HEK293T (cell line): ENCODE measurements at regions not wholly inside any gene's neighbourhood (a gene's known extent, or its start where the extent isn't known, plus 50 kb on each side); places are given as distances from the start of the nearest gene placed in this dataset.

Experiments
- CTCF ChIA-PET: fragments of 350-600 bp; formaldehyde crosslinking; extraction: SDS; loops from one replicate; lab custom pipeline; 2021; ENCODE audit warnings: antibody characterized with exemption, inconsistent platforms; lab: Yijun Ruan, JAX
- POLR2A ChIA-PET: fragments of 350-600 bp; formaldehyde crosslinking; extraction: SDS; loops from one replicate; lab custom pipeline; 2020; ENCODE audit warnings: antibody characterized with exemption, inconsistent platforms; lab: Yijun Ruan, JAX
- DNase-seq: peaks from one replicate; pipeline ENCODE4 v3.0.0; 2012; ENCODE audit warnings: mixed read lengths; ENCODE audit errors: extremely low spot score
- ARNT ChIP-seq: fragments of 450-650 bp; IDR thresholded peaks from 2 replicates; pipeline ENCODE4 v1.6.1; 2017; ENCODE audit warnings: mild to moderate bottlenecking
- BHLHE40 ChIP-seq: fragments of 450-650 bp; IDR thresholded peaks from 2 replicates; pipeline ENCODE4 v1.6.1; 2016; ENCODE audit warnings: mild to moderate bottlenecking, moderate library complexity, borderline replicate concordance
- CTBP1 ChIP-seq: fragments of 450-650 bp; IDR thresholded peaks from 2 replicates; pipeline ENCODE4 v1.6.1; 2016; ENCODE audit warnings: borderline replicate concordance
- ELF4 ChIP-seq: fragments of 450-650 bp; IDR thresholded peaks from 2 replicates; pipeline ENCODE4 v1.6.1; 2017; ENCODE audit warnings: antibody characterized with exemption
- FOXA1 ChIP-seq: fragments of 450-650 bp; IDR thresholded peaks from 2 replicates; pipeline ENCODE4 v1.6.1; 2016; ENCODE audit warnings: mild to moderate bottlenecking
- FOXK2 ChIP-seq: fragments of 450-650 bp; IDR thresholded peaks from 2 replicates; pipeline ENCODE4 v1.6.1; 2016; ENCODE audit warnings: mild to moderate bottlenecking
- FOXM1 ChIP-seq: fragments of 450-650 bp; IDR thresholded peaks from 2 replicates; pipeline ENCODE4 v1.6.1; 2017; ENCODE audit warnings: mild to moderate bottlenecking, borderline replicate concordance
- HDGF ChIP-seq: fragments of 450-650 bp; IDR thresholded peaks from 2 replicates; pipeline ENCODE4 v1.6.1; 2017; ENCODE audit warnings: antibody characterized with exemption, borderline replicate concordance
- L3MBTL2 ChIP-seq: fragments of 450-650 bp; conservative IDR thresholded peaks from 2 replicates; pipeline ENCODE4 v1.6.1; 2016; ENCODE audit warnings: mild to moderate bottlenecking
- LEF1 ChIP-seq: fragments of 450-650 bp; IDR thresholded peaks from 2 replicates; pipeline ENCODE4 v1.6.1; 2017; ENCODE audit warnings: mild to moderate bottlenecking, borderline replicate concordance
- NFRKB ChIP-seq: fragments of 450-650 bp; IDR thresholded peaks from 2 replicates; pipeline ENCODE4 v1.6.1; 2016; ENCODE audit warnings: mild to moderate bottlenecking, moderate library complexity
- SP1 ChIP-seq: fragments of 450-650 bp; IDR thresholded peaks from 2 replicates; pipeline ENCODE4 v1.6.1; 2017
- SUZ12 ChIP-seq: fragments of 450-650 bp; IDR thresholded peaks from 2 replicates; pipeline ENCODE4 v1.6.1; 2016; ENCODE audit warnings: mild to moderate bottlenecking
- TARDBP ChIP-seq: fragments of 450-650 bp; IDR thresholded peaks from 2 replicates; pipeline ENCODE4 v1.6.1; 2016
- ZNF384 ChIP-seq: fragments of 450-650 bp; IDR thresholded peaks from 2 replicates; pipeline ENCODE4 v1.6.1; 2016
- TF ChIP-seq, protein P1 (sequence below): fragments of 450-650 bp; IDR thresholded peaks from 2 replicates; pipeline ENCODE4 v1.6.1; 2016

DNA sequence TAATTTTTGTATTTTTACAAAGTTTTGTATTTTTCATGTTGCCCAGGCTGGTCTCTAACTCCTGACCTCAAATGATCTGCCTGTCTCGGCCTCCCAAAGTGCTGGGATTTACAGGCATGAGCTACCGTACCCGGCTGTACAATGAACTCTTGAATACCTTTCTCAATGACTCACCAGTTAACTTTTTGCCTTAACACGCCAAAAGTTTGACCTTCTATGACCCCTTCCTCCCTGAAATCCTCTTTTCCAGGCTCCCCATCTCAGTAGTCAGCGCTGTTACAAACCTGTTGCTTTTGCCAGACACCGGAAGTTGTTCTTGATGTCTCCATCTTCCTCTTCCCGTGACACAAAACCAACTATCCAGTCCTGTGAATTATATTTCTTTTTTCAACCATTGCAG lies 158.1 kb upstream of the ASIC2 start:
- POLR2A ChIA-PET, result no interaction called here
- no peak for DNase-seq
- TF ChIP-seq BHLHE40 (no peak), LEF1 (no peak), FOXA1 (no peak), TARDBP (no peak), ELF4 (no peak), ZNF384 (no peak), NFRKB (no peak), FOXK2 (no peak), L3MBTL2 (no peak), HDGF (no peak)
- TF ChIP-seq, protein P1, sequence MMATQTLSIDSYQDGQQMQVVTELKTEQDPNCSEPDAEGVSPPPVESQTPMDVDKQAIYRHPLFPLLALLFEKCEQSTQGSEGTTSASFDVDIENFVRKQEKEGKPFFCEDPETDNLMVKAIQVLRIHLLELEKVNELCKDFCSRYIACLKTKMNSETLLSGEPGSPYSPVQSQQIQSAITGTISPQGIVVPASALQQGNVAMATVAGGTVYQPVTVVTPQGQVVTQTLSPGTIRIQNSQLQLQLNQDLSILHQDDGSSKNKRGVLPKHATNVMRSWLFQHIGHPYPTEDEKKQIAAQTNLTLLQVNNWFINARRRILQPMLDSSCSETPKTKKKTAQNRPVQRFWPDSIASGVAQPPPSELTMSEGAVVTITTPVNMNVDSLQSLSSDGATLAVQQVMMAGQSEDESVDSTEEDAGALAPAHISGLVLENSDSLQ, result no peak
- CTCF ChIA-PET, result no interaction called here

DNA sequence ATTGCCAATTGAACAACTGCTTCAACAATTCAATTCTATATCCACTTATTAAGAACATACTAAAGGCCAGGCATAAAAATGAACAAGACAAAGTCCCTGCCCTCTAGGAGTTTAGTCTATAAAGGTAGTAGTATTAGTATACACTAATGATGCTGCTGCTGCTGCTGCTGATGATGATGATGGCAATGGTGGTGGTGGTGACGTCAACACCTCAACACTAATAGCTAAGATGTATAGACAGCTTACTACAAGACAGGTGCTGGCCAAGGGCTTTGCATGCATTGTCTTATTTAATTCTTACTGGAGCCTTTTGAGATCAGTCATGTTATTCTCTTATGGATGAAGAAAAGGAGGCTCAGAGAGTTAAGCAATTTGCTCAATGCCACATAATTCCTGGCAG lies 164.4 kb upstream of the ASIC2 start:
- ChIA-PET CTCF (no interaction called here), POLR2A (no interaction called here)
- DNase-seq, result no peak
- TF ChIP-seq FOXK2 (no peak), LEF1 (no peak), NFRKB (no peak), BHLHE40 (no peak), CTBP1 (no peak), TARDBP (no peak), FOXA1 (no peak), SUZ12 (no peak), SP1 (no peak), ARNT (no peak), FOXM1 (no peak), ELF4 (no peak), L3MBTL2 (no peak), ZNF384 (no peak), HDGF (no peak)
- TF ChIP-seq, protein P1, result no peak

DNA sequence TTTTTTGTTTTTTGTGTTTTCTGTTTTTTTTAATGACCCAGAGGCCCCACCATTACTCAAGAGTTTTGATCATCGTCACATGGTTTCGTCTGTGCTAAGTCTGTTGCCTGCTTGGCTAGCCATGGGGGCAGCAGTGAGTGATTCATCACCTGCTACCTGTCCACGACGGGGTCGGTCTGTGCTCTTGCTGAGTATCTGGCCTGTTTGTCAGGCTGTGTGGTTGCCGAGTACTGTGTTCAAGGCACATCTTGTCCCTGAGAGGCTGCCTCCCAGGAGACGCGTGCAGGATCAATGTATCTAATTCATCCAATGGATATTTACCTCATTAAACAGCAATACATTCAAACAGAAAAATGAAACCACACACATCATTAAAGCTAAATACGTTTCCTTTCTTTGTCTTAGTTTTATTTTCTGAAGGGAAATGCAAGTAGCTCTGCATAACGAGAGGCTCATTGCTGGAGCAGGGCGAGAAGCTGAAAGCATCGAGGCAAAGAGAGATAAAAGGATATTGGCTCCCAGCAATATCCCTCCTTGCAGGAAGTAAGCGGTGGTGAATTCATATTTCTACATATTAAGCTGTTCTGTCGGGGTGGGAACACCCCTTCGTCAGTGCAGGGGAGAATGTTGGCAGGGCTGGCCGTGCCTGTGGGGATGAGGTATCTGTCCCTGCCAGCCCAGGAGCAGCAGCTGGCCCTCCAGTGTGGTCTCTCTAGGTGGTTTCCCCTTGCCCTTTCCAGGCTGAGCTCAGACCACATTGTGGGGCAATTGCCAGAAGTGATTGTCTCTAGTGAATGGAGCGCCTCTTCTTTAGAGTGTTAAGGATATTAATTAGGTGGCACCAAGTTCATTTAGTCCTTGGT lies 166.2 kb upstream of the ASIC2 start:
- no peak for DNase-seq
- TF ChIP-seq ZNF384 (no peak), L3MBTL2 (no peak), LEF1 (no peak), HDGF (no peak), SP1 (no peak), BHLHE40 (no peak), NFRKB (no peak), FOXA1 (no peak), SUZ12 (no peak), FOXK2 (no peak), TARDBP (no peak), CTBP1 (no peak), FOXM1 (no peak), ARNT (no peak)
- TF ChIP-seq, protein P1, result no peak
- ChIA-PET CTCF (interaction anchor here (0.6 kb wide), 1 partner anchor 9 kb away, joined by 5 read pairs; no protein-coding TSS in a partner anchor), POLR2A (no interaction called here)

DNA sequence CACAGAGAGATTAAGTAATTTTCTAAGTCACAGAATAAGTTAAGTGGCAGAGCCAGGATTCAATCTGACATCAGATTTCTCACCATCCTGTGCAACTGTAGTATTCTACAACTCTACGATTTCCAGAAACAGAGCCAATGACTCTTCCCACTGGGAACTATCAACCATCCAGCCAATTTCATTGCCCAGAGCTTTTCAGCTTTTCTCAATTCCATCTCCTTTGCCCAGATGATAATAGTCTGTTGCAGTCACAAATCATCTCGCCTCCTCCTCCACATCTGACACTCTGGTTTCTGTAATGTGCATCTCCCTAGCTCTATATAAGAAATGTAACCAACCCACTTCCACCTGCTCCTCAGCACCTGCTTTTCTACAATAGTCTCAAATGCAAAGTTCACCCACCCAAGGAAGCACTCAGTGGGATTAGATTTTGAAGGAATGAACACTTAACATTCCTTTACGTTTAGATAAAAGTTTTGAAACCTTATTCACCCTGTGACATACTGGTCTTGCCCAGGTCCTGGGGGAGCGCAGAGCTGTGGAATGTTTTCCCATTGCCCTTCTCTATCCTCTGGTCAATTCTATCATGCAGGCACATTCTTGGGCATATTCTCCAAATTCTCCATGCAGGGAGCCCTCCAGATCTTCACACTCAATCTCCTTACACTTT lies 167.8 kb upstream of the ASIC2 start:
- no peak for TF ChIP-seq L3MBTL2
- TF ChIP-seq, protein P1, result no peak
- TF ChIP-seq SP1, result no peak
- TF ChIP-seq ZNF384, result no peak
- no peak for TF ChIP-seq ARNT
- no peak for TF ChIP-seq FOXA1
- no peak for TF ChIP-seq HDGF
- TF ChIP-seq SUZ12, result no peak
- TF ChIP-seq NFRKB, result no peak
- no peak for TF ChIP-seq FOXK2
- no peak for TF ChIP-seq ELF4
- TF ChIP-seq BHLHE40, result no peak
- TF ChIP-seq CTBP1, result no peak
- ChIA-PET CTCF (no interaction called here), POLR2A (no interaction called here)
- DNase-seq, result no peak

DNA sequence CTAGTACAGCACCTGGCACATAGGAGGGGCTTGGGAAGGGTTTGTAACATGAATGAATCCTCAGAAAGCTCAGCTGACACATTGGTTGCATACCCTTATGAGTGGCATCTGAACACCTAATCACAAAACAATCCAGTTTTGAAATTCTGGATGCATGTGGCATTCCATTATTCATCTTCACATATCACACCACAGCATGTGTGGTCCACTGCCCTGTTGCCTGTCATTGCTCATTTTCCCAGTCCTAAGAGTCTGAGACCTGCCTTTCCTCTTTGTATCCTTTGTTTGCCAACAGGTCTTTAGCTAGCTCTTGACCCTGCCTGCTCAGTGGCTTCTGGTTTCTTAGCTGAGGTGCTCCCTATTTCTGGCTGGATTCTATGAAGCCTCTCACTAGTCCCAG lies 170.8 kb upstream of the ASIC2 start:
- no peak for DNase-seq
- TF ChIP-seq HDGF, result no peak
- no peak for TF ChIP-seq FOXK2
- TF ChIP-seq NFRKB, result no peak
- TF ChIP-seq, protein P1, result no peak
- no peak for TF ChIP-seq ZNF384
- TF ChIP-seq FOXM1, result no peak
- no peak for TF ChIP-seq TARDBP
- TF ChIP-seq CTBP1, result no peak
- no peak for TF ChIP-seq L3MBTL2
- TF ChIP-seq BHLHE40, result no peak
- no peak for TF ChIP-seq SUZ12
- POLR2A ChIA-PET, result no interaction called here
- CTCF ChIA-PET, result no interaction called here
